MM.1S (cell line): ENCODE measurements at regions not wholly inside any gene's neighbourhood (a gene's known extent, or its start where the extent isn't known, plus 50 kb on each side); places are given as distances from the start of the nearest gene placed in this dataset.

Experiments used
- DNase-seq: peaks from one replicate; pipeline ENCODE4 v3.0.0-alpha.2; 2015
- H2AFZ ChIP-seq: fragments of 300-600 bp; sonication (generic); 2 replicates; pipeline ENCODE4 v1.6.0; 2016; ENCODE audit warnings: antibody characterized with exemption, low read length
- H3F3A ChIP-seq: fragments of 300-600 bp; sonication (generic); 2 replicates; pipeline ENCODE4 v1.6.1; 2016; ENCODE audit warnings: mild to moderate bottlenecking, antibody characterized with exemption, low read length, moderate library complexity, mixed read lengths; ENCODE audit not compliant: insufficient read depth
- H3K27ac ChIP-seq: fragments of 300-600 bp; sonication (generic); 2 replicates; pipeline ENCODE4 v1.5.1; 2016; ENCODE audit warnings: mild to moderate bottlenecking, low read length
- H3K27me3 ChIP-seq: fragments of 300-600 bp; sonication (generic); replicated peaks from 2 replicates; pipeline ENCODE4 v1.6.0; 2016; ENCODE audit warnings: low read length; ENCODE audit not compliant: insufficient read depth
- H3K36me3 ChIP-seq: fragments of 300-600 bp; sonication (generic); replicated peaks from 2 replicates; pipeline ENCODE4 v1.6.1; 2016; ENCODE audit warnings: mild to moderate bottlenecking, low read length, mixed read lengths; ENCODE audit not compliant: insufficient read depth
- H3K4me1 ChIP-seq: fragments of 300-600 bp; sonication (generic); 2 replicates; pipeline ENCODE4 v1.6.1; 2016; ENCODE audit warnings: low read length, mixed read lengths
- H3K4me2 ChIP-seq: fragments of 300-600 bp; sonication (generic); 2 replicates; pipeline ENCODE4 v1.6.0; 2016; ENCODE audit warnings: low read depth, low read length
- H3K4me3 ChIP-seq: fragments of 300-600 bp; sonication (generic); 2 replicates; pipeline ENCODE4 v1.5.1; 2016; ENCODE audit warnings: low read length, mixed read lengths
- H3K79me2 ChIP-seq: fragments of 300-600 bp; sonication (generic); 2 replicates; pipeline ENCODE4 v1.6.1; 2016; ENCODE audit warnings: mixed run types, low read length, mixed read lengths
- H3K9ac ChIP-seq: fragments of 300-600 bp; sonication (generic); 2 replicates; pipeline ENCODE4 v1.6.1; 2016; ENCODE audit warnings: low read length, mixed read lengths
- H3K9me2 ChIP-seq: fragments of 300-600 bp; sonication (generic); replicated peaks from 2 replicates; pipeline ENCODE4 v1.6.1; 2016; ENCODE audit warnings: mild to moderate bottlenecking, low read length, mixed read lengths; ENCODE audit not compliant: insufficient read depth
- H3K9me3 ChIP-seq: fragments of 300-600 bp; sonication (generic); replicated peaks from 2 replicates; pipeline ENCODE4 v1.6.1; 2016; ENCODE audit warnings: mild to moderate bottlenecking, low read length, mixed read lengths; ENCODE audit not compliant: insufficient read depth
- H4K20me1 ChIP-seq: fragments of 300-600 bp; sonication (generic); 2 replicates; pipeline ENCODE4 v1.6.1; 2016; ENCODE audit warnings: mild to moderate bottlenecking, low read length, moderate library complexity, mixed read lengths; ENCODE audit not compliant: insufficient read depth
- EZH2 ChIP-seq: fragments of 300-600 bp; sonication (generic); optimal IDR thresholded peaks from 2 replicates; pipeline ENCODE3; 2017; ENCODE audit warnings: low read depth, mild to moderate bottlenecking, antibody characterized with exemption, low read length, mixed read lengths
- EZH2phosphoT487 ChIP-seq: fragments of 300-600 bp; sonication (generic); IDR thresholded peaks from 2 replicates; pipeline ENCODE4 v1.6.1; 2018; ENCODE audit warnings: antibody characterized with exemption, low read length
- TF ChIP-seq, protein P1 (sequence below): fragments of 300-600 bp; sonication (generic); IDR thresholded peaks from 2 replicates; pipeline ENCODE4 v1.5.1; 2016; ENCODE audit warnings: antibody characterized with exemption, low read length, mixed read lengths

DNA sequence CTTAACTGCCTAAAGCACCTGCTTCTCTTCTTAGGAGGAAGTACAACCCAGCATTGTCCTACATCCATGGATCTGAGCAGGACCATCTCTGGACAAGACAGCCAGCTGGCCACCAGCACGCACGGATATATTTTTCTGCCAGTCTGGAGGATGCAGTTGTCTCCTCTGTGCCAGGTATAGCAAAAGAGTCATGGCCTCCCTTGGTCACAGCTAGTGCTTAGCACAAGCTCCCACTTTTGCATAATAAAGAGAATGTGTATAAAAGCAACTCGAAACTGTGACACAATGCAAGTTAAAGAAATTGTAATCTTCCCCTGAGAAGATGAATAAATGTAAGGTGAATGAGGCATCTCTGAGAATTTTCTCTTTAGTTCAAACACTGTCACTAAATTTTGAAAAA, 267.8 kb upstream of the MANEA start:
- no peak overlapping the region for H3K27ac ChIP-seq
- H3K9me2 ChIP-seq: no peaks in the 10 kb centered on the region
- H3K79me2 ChIP-seq: no peaks in the 10 kb centered on the region
- no peak overlapping the region for H3K9ac ChIP-seq
- no peaks in the 10 kb centered on the region for H3K9me3 ChIP-seq
- no peaks in the 10 kb centered on the region for H3K4me1 ChIP-seq
- no peak for DNase-seq
- no peaks in the 10 kb centered on the region; the same call in 1 of the 2 replicates for H4K20me1 ChIP-seq
- TF ChIP-seq, protein P1, sequence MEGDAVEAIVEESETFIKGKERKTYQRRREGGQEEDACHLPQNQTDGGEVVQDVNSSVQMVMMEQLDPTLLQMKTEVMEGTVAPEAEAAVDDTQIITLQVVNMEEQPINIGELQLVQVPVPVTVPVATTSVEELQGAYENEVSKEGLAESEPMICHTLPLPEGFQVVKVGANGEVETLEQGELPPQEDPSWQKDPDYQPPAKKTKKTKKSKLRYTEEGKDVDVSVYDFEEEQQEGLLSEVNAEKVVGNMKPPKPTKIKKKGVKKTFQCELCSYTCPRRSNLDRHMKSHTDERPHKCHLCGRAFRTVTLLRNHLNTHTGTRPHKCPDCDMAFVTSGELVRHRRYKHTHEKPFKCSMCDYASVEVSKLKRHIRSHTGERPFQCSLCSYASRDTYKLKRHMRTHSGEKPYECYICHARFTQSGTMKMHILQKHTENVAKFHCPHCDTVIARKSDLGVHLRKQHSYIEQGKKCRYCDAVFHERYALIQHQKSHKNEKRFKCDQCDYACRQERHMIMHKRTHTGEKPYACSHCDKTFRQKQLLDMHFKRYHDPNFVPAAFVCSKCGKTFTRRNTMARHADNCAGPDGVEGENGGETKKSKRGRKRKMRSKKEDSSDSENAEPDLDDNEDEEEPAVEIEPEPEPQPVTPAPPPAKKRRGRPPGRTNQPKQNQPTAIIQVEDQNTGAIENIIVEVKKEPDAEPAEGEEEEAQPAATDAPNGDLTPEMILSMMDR: no peak
- TF ChIP-seq EZH2 (no peak), EZH2phosphoT487 (no peak)
- no peak overlapping the region for H3K4me3 ChIP-seq
- no peaks in the 10 kb centered on the region for H3K36me3 ChIP-seq
- H3K27me3 ChIP-seq: no peaks in the 10 kb centered on the region
- H3K4me2 ChIP-seq: no peak overlapping the region
- H2AFZ ChIP-seq: no peak overlapping the region
- H3F3A ChIP-seq: no peaks in the 10 kb centered on the region

DNA sequence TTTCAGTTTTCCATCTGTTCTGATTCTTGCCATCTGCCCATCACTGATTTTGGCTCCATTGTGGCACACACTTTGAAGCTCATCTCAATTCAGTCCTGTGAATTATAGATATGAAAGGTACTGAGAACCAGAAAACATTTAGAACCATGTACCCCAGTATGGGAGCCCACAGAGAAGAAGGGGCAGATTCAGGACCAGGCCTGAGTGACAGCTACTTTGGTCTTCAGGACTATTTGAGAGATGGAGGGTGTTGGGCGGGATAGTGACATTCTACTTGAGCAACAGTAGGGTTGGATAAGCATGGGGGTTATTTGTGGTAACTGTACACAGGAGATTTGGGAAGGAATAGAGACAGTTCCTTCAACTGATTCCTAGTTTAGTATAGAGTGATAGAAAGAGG, 259.2 kb upstream of the MANEA start:
- H3F3A ChIP-seq: no peaks in the 10 kb centered on the region

DNA sequence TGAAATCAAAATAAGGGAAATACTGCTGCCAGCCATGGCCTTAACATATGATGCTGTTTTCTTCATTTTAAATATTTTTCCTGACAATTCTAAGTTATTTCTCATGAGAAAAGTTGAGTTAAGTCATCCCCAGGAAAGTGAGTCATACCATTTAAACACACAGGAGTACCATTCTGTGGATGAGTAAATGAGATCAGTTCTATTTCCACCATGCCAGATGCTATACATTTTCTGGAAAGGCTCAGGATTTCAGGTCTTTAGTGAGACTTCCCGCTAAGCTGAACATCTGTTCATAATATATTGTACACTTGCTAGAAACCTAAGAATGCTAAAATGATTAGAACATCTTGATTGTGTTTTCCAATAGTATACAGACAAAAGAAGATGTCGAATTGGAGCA, 256.2 kb upstream of the MANEA start:
- no peaks in the 10 kb centered on the region for H3K36me3 ChIP-seq
- no peaks in the 10 kb centered on the region for H3F3A ChIP-seq
- H3K9me3 ChIP-seq: no peaks in the 10 kb centered on the region
- no peaks in the 10 kb centered on the region for H3K79me2 ChIP-seq
- H3K27ac ChIP-seq: no peak overlapping the region
- H2AFZ ChIP-seq: no peak overlapping the region
- no peak overlapping the region for H3K4me2 ChIP-seq
- no peaks in the 10 kb centered on the region for H4K20me1 ChIP-seq
- TF ChIP-seq, protein P1: no peak
- TF ChIP-seq EZH2phosphoT487 (no peak), EZH2 (no peak)
- no peak for DNase-seq
- H3K27me3 ChIP-seq: no peaks in the 10 kb centered on the region
- no peaks in the 10 kb centered on the region for H3K9me2 ChIP-seq
- H3K4me1 ChIP-seq: no peaks in the 10 kb centered on the region
- no peak overlapping the region for H3K4me3 ChIP-seq
- H3K9ac ChIP-seq: no peak overlapping the region

More for the DNA sequence above, 259.2 kb upstream of the MANEA start:
- Histone ChIP-seq H3K27me3 (no peaks in the 10 kb centered on the region), H3K36me3 (no peaks in the 10 kb centered on the region), H3K4me1 (no peaks in the 10 kb centered on the region), H3K79me2 (no peaks in the 10 kb centered on the region), H4K20me1 (no peaks in the 10 kb centered on the region), H2AFZ (no peak overlapping the region), H3K9me3 (no peaks in the 10 kb centered on the region), H3K4me3 (no peak overlapping the region), H3K4me2 (no peak overlapping the region), H3K27ac (no peak overlapping the region), H3K9me2 (no peaks in the 10 kb centered on the region), H3K9ac (no peak overlapping the region)
- TF ChIP-seq EZH2phosphoT487: no peak
- TF ChIP-seq, protein P1: no peak
- no peak for TF ChIP-seq EZH2
- no peak for DNase-seq
